HUDEP-2 (cell line): ENCODE measurements at regions not wholly inside any gene's neighbourhood (a gene's known extent, or its start where the extent isn't known, plus 50 kb on each side); places are given as distances from the start of the nearest gene placed in this dataset.

Experiments used
- DNase-seq, 76 experiments: peaks; one replicate each; lab custom pipeline; 2025; ENCODE audit not compliant: unreplicated experiment in 76 of 76; lab: John Stamatoyannopoulos, UW

- DNase-seq, result no peak
Measured at GRCh38 chr16:77116856-77117255, 74.1 kb upstream of the MON1B start.

- no peak for DNase-seq
Measured at GRCh38 chr16:77117707-77118106, 73.3 kb upstream of the MON1B start.

DNA sequence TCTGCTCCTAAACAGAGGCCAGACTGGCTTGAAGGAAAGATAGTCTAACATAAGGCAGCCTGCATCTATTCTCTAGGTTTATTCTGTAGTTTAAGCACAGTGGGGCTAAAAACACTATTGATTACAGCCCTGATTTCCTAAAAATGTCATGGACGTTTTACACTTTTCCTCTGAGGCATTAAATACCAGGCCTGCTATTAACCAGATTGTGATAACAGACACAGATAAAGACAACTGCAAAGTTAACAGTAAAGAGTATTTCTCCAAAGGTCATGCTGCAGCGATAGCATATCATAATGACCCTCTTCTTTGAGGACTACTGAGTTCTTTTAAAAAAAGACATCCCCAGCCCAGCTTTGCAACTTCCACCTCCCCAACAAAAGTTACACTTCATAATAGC, 59.6 kb upstream of the MON1B start:
- DNase-seq, result no peak

GRCh38 chr16:77132051-77132618, 58.9 kb upstream of the MON1B start:
- no peak for DNase-seq

- no peak for DNase-seq
Measured at GRCh38 chr16:77133706-77134105, 57.3 kb upstream of the MON1B start.

- no peak for DNase-seq
Measured at GRCh38 chr16:77137045-77137444, 53.9 kb upstream of the MON1B start.
